ENCODE measurements at regions not wholly inside any gene's neighbourhood (a gene's known extent, or its start where the extent isn't known, plus 50 kb on each side); places are given as distances from the start of the nearest gene placed in this dataset.
A peak's percentile ranks its signal among the peaks of the same experiment; 100 is the strongest.

- H3K27ac ChIP-seq (ENCODE audit: low read length), result no peak overlapping the region
- DNase-seq, result no peak
- no peaks in the 10 kb centered on the region for H3K4me1 ChIP-seq (ENCODE audit: control insufficient read depth, insufficient read depth, low read length)
- 65% methylated on average over 2 of the region's 8 CpGs for WGBS (ENCODE audit: insufficient coverage)
- no peaks in the 10 kb centered on the region for H3K27me3 ChIP-seq (ENCODE audit: control insufficient read depth, insufficient read depth, low read length)
- no peaks in the 10 kb centered on the region for H3K36me3 ChIP-seq (ENCODE audit: control insufficient read depth, insufficient read depth, low read length)
- H3K4me3 ChIP-seq (ENCODE audit: low read length), result no peak overlapping the region
- H3K9me3 ChIP-seq (replicated peaks; ENCODE audit: control insufficient read depth, low read depth, low read length), result no peaks in the 10 kb centered on the region
Measured at GRCh38 chr3:59425371-59425770, 375.5 kb upstream of the CFAP20DC start.

GRCh38 chr3:59424268-59425010, 374.6 kb upstream of the CFAP20DC start:
- Histone ChIP-seq H3K4me3 (ENCODE audit: low read length) (no peak overlapping the region), H3K4me1 (ENCODE audit: control insufficient read depth, insufficient read depth, low read length) (no peaks in the 10 kb centered on the region), H3K9me3 (replicated peaks; ENCODE audit: control insufficient read depth, low read depth, low read length) (no peaks in the 10 kb centered on the region), H3K27me3 (ENCODE audit: control insufficient read depth, insufficient read depth, low read length) (no peaks in the 10 kb centered on the region), H3K36me3 (ENCODE audit: control insufficient read depth, insufficient read depth, low read length) (no peaks in the 10 kb centered on the region), H3K27ac (ENCODE audit: low read length) (no peak overlapping the region)
- DNase-seq, result no peak
- 90% methylated on average over 2 of the region's 10 CpGs for WGBS (ENCODE audit: insufficient coverage)

- H3K4me1 ChIP-seq (ENCODE audit: control insufficient read depth, insufficient read depth, low read length), result no peaks in the 10 kb centered on the region
- WGBS (ENCODE audit: insufficient coverage), result 85% methylated on average over 10 of the region's 11 CpGs
- H3K9me3 ChIP-seq (replicated peaks; ENCODE audit: control insufficient read depth, low read depth, low read length), result no peaks in the 10 kb centered on the region
Measured at GRCh38 chr3:59423707-59424106, 373.9 kb upstream of the CFAP20DC start.

DNA sequence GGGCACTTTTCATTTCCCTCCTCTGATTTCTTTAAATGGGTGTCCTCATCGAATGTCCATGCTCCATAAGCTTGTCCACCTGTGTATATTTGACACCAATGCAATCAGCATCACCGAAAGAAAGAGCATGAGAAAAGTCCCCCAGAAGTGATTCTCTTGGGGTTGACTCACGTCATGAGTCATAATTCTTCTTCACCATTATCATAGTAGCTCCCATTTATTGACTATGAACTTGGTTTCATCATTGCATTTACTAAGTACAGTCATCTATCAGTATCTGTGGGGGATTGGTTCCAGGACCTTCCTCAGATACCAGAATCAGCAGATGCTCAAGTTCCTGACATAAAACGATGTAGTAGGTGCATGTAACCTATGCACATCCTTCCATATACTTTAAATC, 372.5 kb upstream of the CFAP20DC start:
- no peaks in the 10 kb centered on the region for H3K4me1 ChIP-seq (ENCODE audit: control insufficient read depth, insufficient read depth, low read length)
- no peak overlapping the region for H3K27ac ChIP-seq (ENCODE audit: low read length)
- H3K27me3 ChIP-seq (ENCODE audit: control insufficient read depth, insufficient read depth, low read length), result no peaks in the 10 kb centered on the region
- H3K36me3 ChIP-seq (ENCODE audit: control insufficient read depth, insufficient read depth, low read length), result no peaks in the 10 kb centered on the region
- H3K4me3 ChIP-seq (ENCODE audit: low read length), result no peak overlapping the region
- no peak for DNase-seq
- H3K9me3 ChIP-seq (replicated peaks; ENCODE audit: control insufficient read depth, low read depth, low read length), result no peaks in the 10 kb centered on the region
- WGBS (ENCODE audit: insufficient coverage), result no CpG with 5 or more reads among the region's 4 CpGs

More at GRCh38 chr3:59423707-59424106, 373.9 kb upstream of the CFAP20DC start:
- H3K27me3 ChIP-seq (ENCODE audit: control insufficient read depth, insufficient read depth, low read length), result no peaks in the 10 kb centered on the region
- H3K36me3 ChIP-seq (ENCODE audit: control insufficient read depth, insufficient read depth, low read length), result no peaks in the 10 kb centered on the region
- H3K4me3 ChIP-seq (ENCODE audit: low read length), result no peak overlapping the region
- no peak for DNase-seq
- no peak overlapping the region for H3K27ac ChIP-seq (ENCODE audit: low read length)

DNA sequence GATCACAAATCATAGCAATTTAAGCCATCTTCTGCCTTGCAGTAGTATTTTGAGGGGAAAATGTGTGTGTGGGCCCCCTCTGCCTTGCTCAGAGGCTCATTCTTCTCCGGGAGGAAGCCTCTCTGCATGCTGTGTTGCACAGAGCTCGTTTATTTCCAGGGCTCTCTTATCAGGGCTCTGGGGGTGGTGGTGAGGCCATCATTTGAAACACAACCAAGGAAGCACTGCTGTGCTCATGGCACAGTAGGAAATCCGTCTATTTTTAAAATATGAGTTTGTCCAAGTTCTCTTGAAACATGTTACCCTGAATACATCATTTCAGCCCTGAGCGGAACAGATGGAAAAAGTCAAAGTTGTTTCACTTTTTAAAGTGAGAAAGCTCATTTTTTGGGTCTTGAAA, 369.0 kb upstream of the CFAP20DC start:
- Histone ChIP-seq H3K4me1 (ENCODE audit: control insufficient read depth, insufficient read depth, low read length) (no peaks in the 10 kb centered on the region), H3K4me3 (ENCODE audit: low read length) (no peak overlapping the region), H3K9me3 (replicated peaks; ENCODE audit: control insufficient read depth, low read depth, low read length) (no peaks in the 10 kb centered on the region), H3K27ac (ENCODE audit: low read length) (no peak overlapping the region), H3K27me3 (ENCODE audit: control insufficient read depth, insufficient read depth, low read length) (no peaks in the 10 kb centered on the region), H3K36me3 (ENCODE audit: control insufficient read depth, insufficient read depth, low read length) (no peaks in the 10 kb centered on the region)
- WGBS (ENCODE audit: insufficient coverage), result 20% methylated on average over 1 of the region's 4 CpGs
- DNase-seq, result no peak

- Histone ChIP-seq H3K9me3 (replicated peaks; ENCODE audit: control insufficient read depth, low read depth, low read length) (no peaks in the 10 kb centered on the region), H3K4me1 (ENCODE audit: control insufficient read depth, insufficient read depth, low read length) (no peaks in the 10 kb centered on the region), H3K36me3 (ENCODE audit: control insufficient read depth, insufficient read depth, low read length) (no peaks in the 10 kb centered on the region), H3K27me3 (ENCODE audit: control insufficient read depth, insufficient read depth, low read length) (no peaks in the 10 kb centered on the region), H3K27ac (ENCODE audit: low read length) (no peak overlapping the region), H3K4me3 (ENCODE audit: low read length) (no peak overlapping the region)
- no peak for DNase-seq
- WGBS (ENCODE audit: insufficient coverage), result 58% methylated on average over 2 of the region's 5 CpGs
Measured at GRCh38 chr3:59412516-59412915, 362.7 kb upstream of the CFAP20DC start.

GRCh38 chr3:59411694-59412093, 361.9 kb upstream of the CFAP20DC start:
- Histone ChIP-seq H3K4me3 (ENCODE audit: low read length) (no peak overlapping the region), H3K4me1 (ENCODE audit: control insufficient read depth, insufficient read depth, low read length) (no peaks in the 10 kb centered on the region), H3K9me3 (replicated peaks; ENCODE audit: control insufficient read depth, low read depth, low read length) (no peaks in the 10 kb centered on the region), H3K27me3 (ENCODE audit: control insufficient read depth, insufficient read depth, low read length) (no peaks in the 10 kb centered on the region), H3K36me3 (ENCODE audit: control insufficient read depth, insufficient read depth, low read length) (no peaks in the 10 kb centered on the region), H3K27ac (ENCODE audit: low read length) (no peak overlapping the region)
- DNase-seq, result no peak
- WGBS (ENCODE audit: insufficient coverage), result no CpG with 5 or more reads among the region's 1 CpG

DNA sequence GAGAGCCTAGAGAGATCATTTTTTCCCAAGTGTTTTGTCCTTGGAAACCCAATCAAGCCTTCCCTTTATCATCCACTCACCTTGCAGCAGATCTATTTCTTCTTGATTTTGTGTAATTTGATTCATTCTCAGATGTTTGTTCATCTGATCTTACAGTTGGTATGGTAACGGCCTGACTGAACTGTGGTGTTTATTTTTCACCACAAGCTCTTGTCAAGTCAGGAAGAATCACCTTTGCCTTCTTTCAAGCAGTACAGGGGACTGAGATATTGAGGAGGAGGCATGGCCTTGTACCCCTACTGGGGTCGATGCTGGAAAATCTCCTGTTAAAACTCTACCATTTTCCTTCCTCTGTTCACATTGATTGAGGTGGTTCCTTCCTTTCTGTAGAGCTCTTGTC, 361.4 kb upstream of the CFAP20DC start:
- H3K27me3 ChIP-seq (ENCODE audit: control insufficient read depth, insufficient read depth, low read length), result no peaks in the 10 kb centered on the region
- H3K36me3 ChIP-seq (ENCODE audit: control insufficient read depth, insufficient read depth, low read length), result no peaks in the 10 kb centered on the region
- DNase-seq, result no peak
- no peak overlapping the region for H3K4me3 ChIP-seq (ENCODE audit: low read length)
- H3K9me3 ChIP-seq (replicated peaks; ENCODE audit: control insufficient read depth, low read depth, low read length), result no peaks in the 10 kb centered on the region
- no peaks in the 10 kb centered on the region for H3K4me1 ChIP-seq (ENCODE audit: control insufficient read depth, insufficient read depth, low read length)
- no CpG with 5 or more reads among the region's 2 CpGs for WGBS (ENCODE audit: insufficient coverage)
- H3K27ac ChIP-seq (ENCODE audit: low read length), result no peak overlapping the region

DNA sequence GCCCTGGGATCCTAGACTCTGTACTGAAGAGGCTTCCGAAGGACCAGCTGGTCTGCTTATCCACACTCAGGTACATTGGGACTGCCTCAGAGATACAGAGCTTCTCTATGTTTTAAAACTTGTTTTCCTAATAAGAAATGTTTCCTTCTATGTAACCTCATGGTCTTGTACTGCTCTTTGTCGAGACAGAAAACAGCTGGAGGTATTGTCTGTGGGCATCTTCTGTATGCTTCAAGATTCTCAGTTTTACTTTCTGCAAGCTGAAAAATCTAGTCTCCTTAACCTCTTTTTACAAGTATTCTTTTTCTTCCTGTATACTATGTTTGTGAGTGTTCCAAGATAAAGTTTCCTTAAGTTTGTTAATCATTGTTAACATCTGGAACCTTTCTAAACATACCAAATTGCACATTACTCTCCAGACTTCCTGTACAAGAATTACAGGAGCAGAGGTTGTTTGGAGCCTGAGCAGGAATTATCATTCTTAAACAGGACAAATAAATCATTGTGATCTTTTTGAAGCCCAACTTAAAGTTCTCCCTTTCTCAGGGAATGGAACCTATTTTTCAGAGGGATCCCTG, 358.3 kb upstream of the CFAP20DC start:
- H3K27me3 ChIP-seq (ENCODE audit: control insufficient read depth, insufficient read depth, low read length), result no peaks in the 10 kb centered on the region
- no peaks in the 10 kb centered on the region for H3K36me3 ChIP-seq (ENCODE audit: control insufficient read depth, insufficient read depth, low read length)
- no peak overlapping the region for H3K4me3 ChIP-seq (ENCODE audit: low read length)
- H3K27ac ChIP-seq (ENCODE audit: low read length), result no peak overlapping the region
- peak; percentile 18 for DNase-seq
- WGBS (ENCODE audit: insufficient coverage), result no CpG with 5 or more reads among the region's 2 CpGs
- no peaks in the 10 kb centered on the region for H3K9me3 ChIP-seq (replicated peaks; ENCODE audit: control insufficient read depth, low read depth, low read length)
- H3K4me1 ChIP-seq (ENCODE audit: control insufficient read depth, insufficient read depth, low read length), result no peaks in the 10 kb centered on the region

DNA sequence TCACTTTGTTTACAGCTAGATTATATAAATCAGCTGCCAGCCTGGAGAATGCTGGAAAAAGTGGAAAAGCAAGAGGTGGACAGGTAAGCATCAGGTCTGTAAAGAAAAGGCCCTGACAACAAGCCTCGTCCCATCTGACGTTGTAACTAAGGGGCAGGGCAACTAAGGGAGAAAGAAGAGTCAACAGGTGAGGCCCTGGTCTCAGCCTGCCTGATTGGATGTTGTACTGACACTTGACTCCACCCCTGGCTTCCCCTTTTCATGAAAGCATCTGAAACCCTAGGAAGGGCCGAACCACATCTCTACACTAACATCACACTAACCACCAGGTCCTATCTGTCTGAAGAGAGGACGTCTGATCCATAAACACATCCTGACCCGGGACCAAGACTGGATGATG, 357.6 kb upstream of the CFAP20DC start:
- H3K27me3 ChIP-seq (ENCODE audit: control insufficient read depth, insufficient read depth, low read length), result no peaks in the 10 kb centered on the region

More for the DNA sequence above, 357.6 kb upstream of the CFAP20DC start:
- Histone ChIP-seq H3K9me3 (replicated peaks; ENCODE audit: control insufficient read depth, low read depth, low read length) (no peaks in the 10 kb centered on the region), H3K4me3 (ENCODE audit: low read length) (no peak overlapping the region), H3K27ac (ENCODE audit: low read length) (no peak overlapping the region), H3K4me1 (ENCODE audit: control insufficient read depth, insufficient read depth, low read length) (no peaks in the 10 kb centered on the region), H3K36me3 (ENCODE audit: control insufficient read depth, insufficient read depth, low read length) (no peaks in the 10 kb centered on the region)
- 82% methylated on average over 3 of the region's 5 CpGs for WGBS (ENCODE audit: insufficient coverage)
- no peak for DNase-seq

Data from muscle of leg (tissue), 3 donors.